Kidney (tissue), 13 donors: ENCODE measurements at regions not wholly inside any gene's neighbourhood (a gene's known extent, or its start where the extent isn't known, plus 50 kb on each side); places are given as distances from the start of the nearest gene placed in this dataset.
A peak's percentile ranks its signal among the peaks of the same experiment; 100 is the strongest.

Experiments
- DNase-seq, 5 donors: peaks; one replicate each; pipeline ENCODE4 v3.0.0-alpha.2; 2013 to 2020
- FAIRE-seq: peaks from 2 replicates; lab custom pipeline; 2012; peaks lifted over from hg19 to GRCh38; lab: Jason Lieb, UNC
- H3K27ac ChIP-seq, 2 donors: one replicate each; pipeline ENCODE4 v1.7.0; 2013; ENCODE audit warnings: low read depth in 2 of 2, low read length in 2 of 2, inconsistent platforms in 1 of 2
- H3K27me3 ChIP-seq: one replicate; pipeline ENCODE4 v1.7.1; 2013; ENCODE audit warnings: low read length, inconsistent platforms; ENCODE audit not compliant: control insufficient read depth, insufficient read depth
- H3K36me3 ChIP-seq, 3 donors: one replicate each; pipeline versions ENCODE4 v1.7.0 to v1.7.1; 2013; ENCODE audit warnings: low read length in 3 of 3, control low read depth in 1 of 3, inconsistent platforms in 1 of 3; ENCODE audit not compliant: insufficient read depth in 3 of 3, control insufficient read depth in 2 of 3
- H3K4me1 ChIP-seq, 3 donors: one replicate each; pipeline versions ENCODE4 v1.7.0 to v1.7.1; 2013; ENCODE audit warnings: low read length in 3 of 3, inconsistent platforms in 1 of 3, low read depth in 1 of 3; ENCODE audit not compliant: control insufficient read depth in 2 of 3, insufficient read depth in 2 of 3
- H3K4me3 ChIP-seq, 3 donors: one replicate each; pipeline versions ENCODE4 v1.7.0 to v1.8.1; 2013; ENCODE audit warnings: low read length in 3 of 3, control low read depth in 1 of 3, inconsistent platforms in 1 of 3
- H3K9ac ChIP-seq, 3 donors: one replicate each; pipeline versions ENCODE4 v1.7.0 to v1.7.1; 2013; ENCODE audit warnings: low read length in 3 of 3, control low read depth in 1 of 3, inconsistent platforms in 1 of 3
- H3K9me3 ChIP-seq, 3 donors: one replicate each; pipeline versions ENCODE4 v1.7.0 to v1.7.1; 2013; ENCODE audit warnings: low read length in 3 of 3, control low read depth in 1 of 3, inconsistent platforms in 1 of 3; ENCODE audit not compliant: control insufficient read depth in 2 of 3, insufficient read depth in 1 of 3
- CTCF ChIP-seq: IDR thresholded peaks from 3 replicates; pipeline ENCODE4 v1.5.1; 2012; ENCODE audit warnings: mild to moderate bottlenecking, moderate library complexity, borderline replicate concordance; ENCODE audit not compliant: insufficient read depth; ENCODE audit errors: extremely low read depth
- intact Hi-C: fragments of 100-400 bp; cut with DNase I; formaldehyde crosslinking; loops from one replicate; pipeline ENCODE4 v1.11.1; 2022
- donor health status: control.
- donor health status: control.
- donor health status: control.
- donor health status: control.
- donor health status: control.
- donor health status: DM: yes; HTN: yes; CAD: no.
- donor health status: Normal renal cell carcinoma (clear cell type).

- FAIRE-seq (no peak), DNase-seq (no peak)
- H3K27me3 ChIP-seq: no peaks in the 10 kb centered on the region
- no peak for TF ChIP-seq CTCF
- no peak overlapping the region for H3K4me3 ChIP-seq
- intact Hi-C loops: no loop called here
- H3K9ac ChIP-seq: no peak overlapping the region
- H3K9me3 ChIP-seq: no peaks in the 10 kb centered on the region
- H3K27ac ChIP-seq: no peak overlapping the region
- H3K36me3 ChIP-seq: no peaks in the 10 kb centered on the region
- peaks cover 0 to 3% (median 0%) of the 10 kb centered on the region in 3 donors for H3K4me1 ChIP-seq
Measured at GRCh38 chr16:85364323-85365040, 248.6 kb upstream of the GSE1 start.

- Histone ChIP-seq H3K27me3 (no peaks in the 10 kb centered on the region), H3K9me3 (no peaks in the 10 kb centered on the region), H3K27ac (no peak overlapping the region), H3K9ac (no peak overlapping the region), H3K4me3 (no peak overlapping the region), H3K36me3 (no peaks in the 10 kb centered on the region), H3K4me1 (peaks cover 0 to 8% (median 0%) of the 10 kb centered on the region in 3 donors)
- DNase-seq (no peak), FAIRE-seq (no peak)
- TF ChIP-seq CTCF: no peak
- intact Hi-C loops: no loop called here
Measured at GRCh38 chr16:85365120-85365519, 248.0 kb upstream of the GSE1 start.

GRCh38 chr16:85366031-85366763 lies 246.9 kb upstream of the GSE1 start:
- intact Hi-C loops: no loop called here
- H3K4me3 ChIP-seq: no peak overlapping the region
- no peak overlapping the region for H3K27ac ChIP-seq
- H3K36me3 ChIP-seq: no peaks in the 10 kb centered on the region
- no peak overlapping the region for H3K9ac ChIP-seq
- FAIRE-seq (no peak), DNase-seq (peak in 2 of 5 donors; percentile 39 to 59)
- no peaks in the 10 kb centered on the region for H3K27me3 ChIP-seq
- peaks cover 0 to 10% (median 0%) of the 10 kb centered on the region in 3 donors for H3K4me1 ChIP-seq
- H3K9me3 ChIP-seq: no peaks in the 10 kb centered on the region
- TF ChIP-seq CTCF: no peak
